Adipose tissue (tissue), 3 donors: ENCODE measurements at regions not wholly inside any gene's neighbourhood (a gene's known extent, or its start where the extent isn't known, plus 50 kb on each side); places are given as distances from the start of the nearest gene placed in this dataset.
"Not testable (repeated sequence)": the region's sequence is repeated elsewhere in the genome, so short reads cannot be mapped to it uniquely, and the experiment has no call there.

Source experiments
- H3K27ac ChIP-seq: one replicate; pipeline ENCODE4 v1.5.1; 2013; ENCODE audit warnings: low read depth, low read length
- WGBS, 3 donors: extraction: QIAGEN DNeasy Blood & Tissue Kit; methylation state at CpG; one replicate each; pipeline ENCODE4 v1.1.7; 2013; 5-methylcytosine and 5-hydroxymethylcytosine counted together
- donor health status: healthy with polysubstance abuse.
- donor health status: Bipolar disorder and iron deficiency.
- donor health status: healthy.

- no peak overlapping the region for H3K27ac ChIP-seq
- WGBS, 3 donors: 89 to 100% (median 92%) methylated on average over 1 of the region's 1 CpG
Measured at GRCh38 chr9:87039809-87040392, 92.6 kb upstream of the GAS1 start.

GRCh38 chr9:87040410-87041009 lies 93.2 kb upstream of the GAS1 start:
- 92 to 95% (median 92%) methylated on average over 2 of the region's 2 CpGs for WGBS, 3 donors

GRCh38 chr9:87041553-87042235 lies 94.4 kb upstream of the GAS1 start:
- not testable (repeated sequence) for H3K27ac ChIP-seq
- WGBS, 3 donors: 89 to 93% (median 92%) methylated on average over 27 to 29 of the region's 29 CpGs

More at GRCh38 chr9:87040410-87041009, 93.2 kb upstream of the GAS1 start:
- H3K27ac ChIP-seq: no peak overlapping the region

GRCh38 chr9:87049929-87050608 lies 102.8 kb upstream of the GAS1 start:
- WGBS, 3 donors: 62 to 70% (median 70%) methylated on average over 2 of the region's 2 CpGs
- H3K27ac ChIP-seq: not testable (repeated sequence)

- 74 to 85% (median 76%) methylated on average over 2 of the region's 2 CpGs for WGBS, 3 donors
Measured at GRCh38 chr9:87054999-87055686, 107.8 kb upstream of the GAS1 start.

GRCh38 chr9:87059772-87060171 lies 112.5 kb upstream of the GAS1 start:
- WGBS, 3 donors: 54 to 86% (median 75%) methylated on average over 2 of the region's 2 CpGs
- no peak overlapping the region for H3K27ac ChIP-seq

More at GRCh38 chr9:87054999-87055686, 107.8 kb upstream of the GAS1 start:
- H3K27ac ChIP-seq: no peak overlapping the region

GRCh38 chr9:87062746-87063145 lies 115.4 kb upstream of the GAS1 start:
- no peak overlapping the region for H3K27ac ChIP-seq

GRCh38 chr9:87063246-87063645 lies 115.9 kb upstream of the GAS1 start:
- WGBS, 3 donors: 66 to 76% (median 73%) methylated on average over 3 of the region's 3 CpGs
- H3K27ac ChIP-seq: no peak overlapping the region

GRCh38 chr9:87063871-87064270 lies 116.6 kb upstream of the GAS1 start:
- WGBS, 3 donors: 46 to 69% (median 58%) methylated on average over 1 of the region's 1 CpG
- H3K27ac ChIP-seq: no peak overlapping the region

- WGBS, 3 donors: 80 to 85% (median 83%) methylated on average over 4 of the region's 4 CpGs
Measured at GRCh38 chr9:87064311-87064710, 117.0 kb upstream of the GAS1 start.

GRCh38 chr9:87065981-87066380 lies 118.7 kb upstream of the GAS1 start:
- no peak overlapping the region for H3K27ac ChIP-seq
- 76 to 86% (median 79%) methylated on average over 4 of the region's 4 CpGs for WGBS, 3 donors

More at GRCh38 chr9:87064311-87064710, 117.0 kb upstream of the GAS1 start:
- H3K27ac ChIP-seq: no peak overlapping the region

- no peak overlapping the region for H3K27ac ChIP-seq
- whole genome bisulfite sequencing, 3 donors: 44 to 94% (median 83%) methylated on average over 1 of the region's 1 CpG
Measured at GRCh38 chr9:87067426-87067825, 120.1 kb upstream of the GAS1 start.

- no peak overlapping the region for H3K27ac ChIP-seq
- 82 to 92% (median 87%) methylated on average over 4 of the region's 4 CpGs for WGBS, 3 donors
Measured at GRCh38 chr9:87068177-87068840, 121.0 kb upstream of the GAS1 start.

- WGBS, 3 donors: 43 to 74% (median 44%) methylated on average over 3 of the region's 3 CpGs
- no peak overlapping the region for H3K27ac ChIP-seq
Measured at GRCh38 chr9:87069690-87070089, 122.4 kb upstream of the GAS1 start.

- WGBS, 3 donors: 80 to 85% (median 83%) methylated on average over 3 of the region's 3 CpGs
- no peak overlapping the region for H3K27ac ChIP-seq
Measured at GRCh38 chr9:87070336-87070735, 123.0 kb upstream of the GAS1 start.

- no peak overlapping the region for H3K27ac ChIP-seq
- 90 to 97% (median 94%) methylated on average over 3 of the region's 3 CpGs for WGBS, 3 donors
Measured at GRCh38 chr9:87071473-87071872, 124.2 kb upstream of the GAS1 start.

- no peak overlapping the region for H3K27ac ChIP-seq
- WGBS, 3 donors: 76 to 95% (median 93%) methylated on average over 6 of the region's 6 CpGs
Measured at GRCh38 chr9:87073692-87074091, 126.4 kb upstream of the GAS1 start.

- 88 to 92% (median 91%) methylated on average over 3 of the region's 3 CpGs for WGBS, 3 donors
- no peak overlapping the region for H3K27ac ChIP-seq
Measured at GRCh38 chr9:87075537-87075936, 128.2 kb upstream of the GAS1 start.
